PC-9 (cell line): ENCODE measurements at regions not wholly inside any gene's neighbourhood (a gene's known extent, or its start where the extent isn't known, plus 50 kb on each side); places are given as distances from the start of the nearest gene placed in this dataset.

ENCODE experiments used
- CTCF ChIP-seq: fragments of 200-600 bp; sonication (generic); conservative IDR thresholded peaks from 2 replicates; pipeline ENCODE4 v1.6.1; 2017; ENCODE audit warnings: mixed run types, antibody characterized with exemption, mild to moderate bottlenecking, moderate library complexity
- EZH2 ChIP-seq: fragments of 200-600 bp; sonication (generic); IDR thresholded peaks from 2 replicates; pipeline ENCODE4 v1.8.0; 2017; ENCODE audit warnings: antibody characterized with exemption, low read depth

- no peak for TF ChIP-seq CTCF
- no peak for TF ChIP-seq EZH2
These were observed 159.6 kb upstream of the MYLIP start for GRCh38 chr6:15969236-15969778.
